Epithelial cell of esophagus (primary cell): ENCODE measurements at regions not wholly inside any gene's neighbourhood (a gene's known extent, or its start where the extent isn't known, plus 50 kb on each side); places are given as distances from the start of the nearest gene placed in this dataset.

Experiments used
- DNase-seq: peaks from one replicate; pipeline ENCODE4 v3.0.0; 2010; ENCODE audit warnings: low read depth
- H3K4me3 ChIP-seq: 2 replicates; pipeline ENCODE4 v1.5.1; 2011; ENCODE audit warnings: mild to moderate bottlenecking, low read length, control low read depth
- CTCF ChIP-seq: IDR thresholded peaks from 2 replicates; pipeline ENCODE4 v1.5.1; 2011; ENCODE audit warnings: low read depth, mild to moderate bottlenecking, low read length, control low read depth, inconsistent platforms; ENCODE audit not compliant: insufficient read depth; ENCODE audit errors: missing control alignments

- no peak overlapping the region for H3K4me3 ChIP-seq
- TF ChIP-seq CTCF, result no peak
- no peak for DNase-seq
These were observed 78.8 kb upstream of the TDRD3 start for GRCh38 chr13:60318186-60318585.

GRCh38 chr13:60324131-60324530 lies 72.9 kb upstream of the TDRD3 start:
- no peak for DNase-seq
- TF ChIP-seq CTCF, result no peak
- H3K4me3 ChIP-seq, result no peak overlapping the region

GRCh38 chr13:60326273-60326672 lies 70.7 kb upstream of the TDRD3 start:
- no peak for TF ChIP-seq CTCF
- H3K4me3 ChIP-seq, result no peak overlapping the region
- no peak for DNase-seq

GRCh38 chr13:60327511-60327910 lies 69.5 kb upstream of the TDRD3 start:
- TF ChIP-seq CTCF, result no peak
- no peak for DNase-seq
- H3K4me3 ChIP-seq, result no peak overlapping the region

GRCh38 chr13:60328073-60328472 lies 68.9 kb upstream of the TDRD3 start:
- no peak overlapping the region for H3K4me3 ChIP-seq
- TF ChIP-seq CTCF, result no peak
- DNase-seq, result no peak

- H3K4me3 ChIP-seq, result no peak overlapping the region
- DNase-seq, result peak; percentile 42
- peak; percentile 67 for TF ChIP-seq CTCF
These were observed 67.6 kb upstream of the TDRD3 start for GRCh38 chr13:60329221-60329923.
